ENCODE measurements at regions not wholly inside any gene's neighbourhood (a gene's known extent, or its start where the extent isn't known, plus 50 kb on each side); places are given as distances from the start of the nearest gene placed in this dataset.
"Not testable (repeated sequence)": the region's sequence is repeated elsewhere in the genome, so short reads cannot be mapped to it uniquely, and the experiment has no call there.

DNA sequence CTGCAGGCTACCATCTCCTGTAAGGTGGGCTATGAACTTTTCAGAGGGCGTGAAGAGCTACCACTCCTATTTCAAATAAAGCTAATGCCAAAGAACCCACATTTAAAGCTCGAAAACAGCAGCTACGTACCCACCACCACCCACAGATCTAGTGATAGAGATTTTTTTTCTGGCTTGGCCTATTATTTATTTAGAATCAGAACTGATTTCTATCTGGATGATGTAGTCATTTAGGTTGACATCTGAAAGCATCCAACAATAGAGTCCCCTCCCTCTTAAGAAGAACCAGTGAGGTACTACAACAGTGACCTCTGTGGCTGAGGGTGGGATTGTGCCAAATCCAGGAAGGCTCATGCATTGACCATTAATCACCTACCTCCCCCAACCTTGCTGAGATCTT lies 113.8 kb upstream of the ADO start:
- Histone ChIP-seq H3K36me3 (replicated peaks) (no peaks in the 10 kb centered on the region), H3K9me3 (no peaks in the 10 kb centered on the region), H3K4me3 (no peak overlapping the region), H3K27me3 (ENCODE audit: low read depth) (no peaks in the 10 kb centered on the region), H3K4me1 (peaks cover 2% of the 10 kb centered on the region)
- DNase-seq (ENCODE audit: low spot score in 2 of 2): no peak
- in situ Hi-C loops (cut with MboI; ENCODE audit: low sequenced_read_pairs): no loop called here

DNA sequence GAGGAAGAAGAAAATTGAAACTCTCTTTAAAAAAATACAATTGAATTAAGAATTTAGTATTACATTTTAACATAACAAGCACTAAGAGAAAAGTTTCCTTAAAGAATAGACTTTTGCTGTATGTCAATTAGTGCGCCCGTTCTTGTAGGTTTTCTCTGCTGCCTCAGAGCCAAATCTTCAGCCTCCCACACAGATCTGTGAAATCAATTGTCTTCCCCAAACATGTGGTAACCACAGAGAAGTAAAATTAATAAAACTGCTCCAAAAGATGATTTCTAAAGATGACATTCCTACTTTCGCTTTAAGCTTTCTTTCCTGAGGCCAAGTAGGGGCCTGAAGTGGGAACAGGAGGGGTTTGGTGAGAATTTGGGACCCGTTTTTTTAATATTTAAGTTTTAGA lies 113.2 kb upstream of the ADO start:
- in situ Hi-C loops (cut with MboI; ENCODE audit: low sequenced_read_pairs): no loop called here
- H3K4me1 ChIP-seq: no peaks in the 10 kb centered on the region
- H3K27me3 ChIP-seq (ENCODE audit: low read depth): no peaks in the 10 kb centered on the region

DNA sequence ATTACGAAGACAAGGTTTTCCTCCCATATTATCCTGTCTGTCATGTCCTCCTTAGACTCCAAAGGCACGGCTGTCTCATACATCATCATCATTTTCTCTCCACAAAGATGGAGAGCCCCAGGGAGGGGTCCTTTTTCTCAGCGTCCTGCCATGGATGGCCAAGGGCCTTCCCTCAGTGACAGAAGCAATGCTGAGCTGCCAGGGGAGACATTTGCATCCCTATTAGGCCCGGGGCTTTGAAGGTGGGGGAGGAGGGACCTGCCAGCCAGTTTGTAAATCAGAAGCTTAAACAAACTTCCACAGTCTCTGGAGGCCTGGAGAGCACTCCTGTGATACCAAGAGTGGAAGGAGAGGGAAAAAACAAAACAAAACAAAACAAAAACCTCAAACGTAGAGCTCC lies 112.4 kb upstream of the ADO start:
- Histone ChIP-seq H3K36me3 (replicated peaks) (no peaks in the 10 kb centered on the region), H3K4me3 (no peak overlapping the region), H3K4me1 (no peaks in the 10 kb centered on the region), H3K27me3 (ENCODE audit: low read depth) (no peaks in the 10 kb centered on the region), H3K9me3 (no peaks in the 10 kb centered on the region)
- in situ Hi-C loops (cut with MboI; ENCODE audit: low sequenced_read_pairs): no loop called here
- no peak for DNase-seq (ENCODE audit: low spot score in 2 of 2)

More for the DNA sequence above, 113.2 kb upstream of the ADO start:
- DNase-seq (ENCODE audit: low spot score in 2 of 2): no peak
- Histone ChIP-seq H3K9me3 (no peaks in the 10 kb centered on the region), H3K36me3 (replicated peaks) (no peaks in the 10 kb centered on the region), H3K4me3 (no peak overlapping the region)

DNA sequence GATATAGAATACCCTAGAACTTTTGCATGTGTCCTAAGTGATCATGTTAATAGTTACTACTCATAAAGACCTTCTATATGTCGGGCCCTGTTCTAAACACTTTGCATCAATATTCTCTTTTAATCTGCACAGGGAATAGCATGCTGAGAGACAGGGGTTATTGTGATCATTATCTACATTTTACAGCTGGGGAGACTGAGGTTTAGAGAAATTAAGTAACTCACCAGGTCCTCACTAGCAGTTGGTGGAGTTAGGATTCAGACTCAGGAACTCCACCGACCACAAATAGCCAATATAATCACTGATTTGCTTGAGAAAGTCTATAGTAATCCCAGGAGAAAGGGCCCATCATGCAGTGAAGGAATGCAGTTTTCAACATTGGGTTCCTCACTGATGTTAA lies 111.2 kb upstream of the ADO start:
- Histone ChIP-seq H3K4me1 (no peaks in the 10 kb centered on the region), H3K4me3 (no peak overlapping the region), H3K9me3 (no peaks in the 10 kb centered on the region), H3K27me3 (ENCODE audit: low read depth) (no peaks in the 10 kb centered on the region), H3K36me3 (replicated peaks) (no peaks in the 10 kb centered on the region)
- in situ Hi-C loops (cut with MboI; ENCODE audit: low sequenced_read_pairs): no loop called here
- DNase-seq (ENCODE audit: low spot score in 2 of 2): no peak

DNA sequence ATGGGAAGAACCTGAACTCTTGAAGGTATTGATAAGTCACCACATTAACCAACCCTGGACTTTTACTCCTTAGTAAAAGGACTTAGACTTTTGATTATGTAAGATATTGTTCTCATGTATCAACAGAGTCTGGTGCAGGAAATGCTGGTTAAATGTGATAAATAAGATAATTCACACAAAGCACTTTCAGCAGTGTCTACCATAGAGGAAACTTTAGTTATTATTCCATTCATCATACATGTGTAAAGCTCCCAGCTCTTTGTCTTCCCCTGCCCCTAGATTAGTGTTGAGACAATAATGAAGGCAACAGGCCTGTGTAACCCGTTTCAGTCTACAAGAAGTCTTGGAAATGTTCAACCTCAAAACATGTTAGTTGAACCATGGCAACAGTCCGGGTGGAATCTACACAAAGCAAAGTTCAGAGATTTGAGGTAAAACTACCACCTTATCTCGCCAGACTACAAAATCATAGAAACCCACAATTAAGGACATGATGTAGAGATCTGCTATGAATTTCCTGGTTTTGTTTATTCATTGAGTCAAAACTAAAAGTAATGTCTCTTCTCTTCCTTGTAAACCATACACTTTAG lies 109.9 kb upstream of the ADO start:
- Histone ChIP-seq H3K36me3 (replicated peaks) (no peaks in the 10 kb centered on the region), H3K27me3 (ENCODE audit: low read depth) (no peaks in the 10 kb centered on the region), H3K4me1 (no peaks in the 10 kb centered on the region), H3K4me3 (no peak overlapping the region), H3K9me3 (no peaks in the 10 kb centered on the region)
- no peak for DNase-seq (ENCODE audit: low spot score in 2 of 2)
- in situ Hi-C loops (cut with MboI; ENCODE audit: low sequenced_read_pairs): no loop called here

DNA sequence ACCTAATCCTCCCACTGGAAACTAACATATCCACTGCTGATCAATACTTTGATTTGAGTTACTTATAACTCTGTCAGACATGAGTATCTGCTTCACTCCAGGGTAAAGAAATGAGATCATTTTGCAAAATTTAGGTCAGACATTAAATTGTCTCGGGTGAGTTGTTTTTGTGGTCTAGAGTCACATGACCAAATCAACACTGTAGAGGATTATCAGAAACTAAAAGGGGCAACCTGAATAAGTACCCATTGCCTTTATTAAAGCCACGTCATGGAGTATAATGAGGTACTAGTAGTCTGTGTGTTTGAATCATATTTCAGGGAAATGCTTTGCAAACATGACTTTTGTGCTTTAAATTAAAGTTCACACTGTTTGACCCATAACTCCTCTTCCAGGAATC lies 107.7 kb upstream of the ADO start:
- no peaks in the 10 kb centered on the region for H3K4me1 ChIP-seq
- H3K27me3 ChIP-seq (ENCODE audit: low read depth): no peaks in the 10 kb centered on the region
- H3K9me3 ChIP-seq: no peaks in the 10 kb centered on the region
- no peak for DNase-seq (ENCODE audit: low spot score in 2 of 2)
- H3K4me3 ChIP-seq: no peak overlapping the region
- in situ Hi-C loops (cut with MboI; ENCODE audit: low sequenced_read_pairs): no loop called here
- H3K36me3 ChIP-seq (replicated peaks): no peaks in the 10 kb centered on the region

DNA sequence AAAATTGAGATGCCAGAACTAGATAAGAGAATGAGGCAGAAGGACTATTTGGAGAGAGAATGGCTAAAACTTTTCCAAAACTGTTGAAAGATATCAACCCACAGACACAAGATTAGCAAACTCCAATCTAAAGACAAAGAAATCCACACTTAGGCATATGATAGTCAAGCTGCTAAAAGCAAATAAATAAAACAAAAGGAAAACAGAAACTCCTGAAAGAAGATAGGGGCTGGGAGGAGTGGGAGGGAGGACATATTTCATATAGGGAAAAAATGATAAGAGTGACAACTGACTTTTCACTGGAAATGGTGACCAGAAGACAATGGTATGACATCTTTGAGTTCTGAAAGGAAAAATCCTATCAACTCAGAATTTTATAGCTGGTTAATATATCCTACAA lies 105.4 kb upstream of the ADO start:
- H3K9me3 ChIP-seq: no peaks in the 10 kb centered on the region
- H3K4me3 ChIP-seq: no peak overlapping the region
- no peak for DNase-seq (ENCODE audit: low spot score in 2 of 2)
- in situ Hi-C loops (cut with MboI; ENCODE audit: low sequenced_read_pairs): no loop called here
- no peaks in the 10 kb centered on the region for H3K4me1 ChIP-seq
- no peaks in the 10 kb centered on the region for H3K27me3 ChIP-seq (ENCODE audit: low read depth)
- H3K36me3 ChIP-seq (replicated peaks): no peaks in the 10 kb centered on the region

DNA sequence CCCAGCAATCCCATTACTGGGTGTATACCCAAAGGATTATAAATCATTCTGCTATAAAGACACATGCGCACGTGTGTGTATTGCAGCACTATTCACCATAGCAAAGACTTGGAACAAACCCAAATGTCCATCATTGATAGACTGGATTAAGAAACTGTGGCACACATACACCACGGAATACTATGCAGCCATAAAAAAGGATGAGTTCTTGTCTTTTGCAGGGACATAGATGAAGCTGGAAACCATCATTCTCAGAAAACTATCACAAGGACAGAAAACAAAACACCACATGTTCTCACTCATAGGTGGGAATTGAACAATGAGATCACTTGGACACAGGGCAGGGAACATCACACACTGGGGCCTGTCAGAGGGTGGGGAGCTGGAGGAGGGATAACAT lies 100.4 kb upstream of the ADO start:
- H3K36me3 ChIP-seq (replicated peaks); H3K4me1 ChIP-seq; DNase-seq (ENCODE audit: low spot score in 2 of 2); H3K27me3 ChIP-seq (ENCODE audit: low read depth); H3K9me3 ChIP-seq; H3K4me3 ChIP-seq; in situ Hi-C loops (cut with MboI; ENCODE audit: low sequenced_read_pairs): not testable (repeated sequence)

DNA sequence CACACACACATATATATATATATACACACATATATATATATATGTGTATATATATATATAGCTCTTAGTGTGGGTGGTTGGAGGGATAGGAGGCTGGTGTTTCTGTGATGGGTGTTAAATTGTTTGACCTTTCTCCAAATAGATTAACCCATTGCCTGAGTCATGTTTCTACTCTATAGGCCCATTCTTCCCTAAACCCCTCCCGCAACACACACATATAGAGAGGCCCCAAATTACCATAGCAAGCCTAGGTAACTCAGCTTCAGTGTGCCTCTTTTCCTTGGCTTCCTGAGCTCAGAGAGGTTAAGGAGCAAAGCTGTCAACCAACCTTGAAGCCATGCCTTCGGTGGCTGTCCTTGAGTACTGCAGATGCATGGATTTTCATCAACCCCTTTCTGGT lies 98.7 kb upstream of the ADO start:
- no peaks in the 10 kb centered on the region for H3K4me1 ChIP-seq
- H3K36me3 ChIP-seq (replicated peaks): no peaks in the 10 kb centered on the region
- H3K9me3 ChIP-seq: no peaks in the 10 kb centered on the region
- no peak for DNase-seq (ENCODE audit: low spot score in 2 of 2)
- in situ Hi-C loops (cut with MboI; ENCODE audit: low sequenced_read_pairs): no loop called here
- no peak overlapping the region for H3K4me3 ChIP-seq
- H3K27me3 ChIP-seq (ENCODE audit: low read depth): no peaks in the 10 kb centered on the region

DNA sequence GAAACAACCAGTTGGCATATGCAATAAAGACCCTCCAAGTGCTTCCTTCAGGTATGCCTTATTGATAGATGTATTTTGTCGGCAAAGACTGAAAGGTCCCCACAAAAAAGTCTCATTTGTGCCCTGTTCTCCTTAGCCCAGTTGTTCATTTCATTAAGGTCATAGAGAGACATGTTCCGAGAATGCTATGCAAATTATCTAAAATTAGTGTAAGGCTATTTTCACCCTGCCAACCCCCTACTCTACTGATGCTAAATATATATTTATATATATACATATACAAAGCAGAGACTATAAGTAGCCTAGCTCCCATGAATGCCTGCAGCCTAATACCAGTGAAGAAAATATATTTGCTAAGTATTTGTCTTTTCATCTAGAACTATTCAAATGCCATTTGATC lies 96.7 kb upstream of the ADO start:
- in situ Hi-C loops (cut with MboI; ENCODE audit: low sequenced_read_pairs): no loop called here
- H3K27me3 ChIP-seq (ENCODE audit: low read depth): no peaks in the 10 kb centered on the region
- H3K4me3 ChIP-seq: no peak overlapping the region
- no peaks in the 10 kb centered on the region for H3K4me1 ChIP-seq
- no peak for DNase-seq (ENCODE audit: low spot score in 2 of 2)
- no peaks in the 10 kb centered on the region for H3K36me3 ChIP-seq (replicated peaks)
- H3K9me3 ChIP-seq: no peaks in the 10 kb centered on the region

DNA sequence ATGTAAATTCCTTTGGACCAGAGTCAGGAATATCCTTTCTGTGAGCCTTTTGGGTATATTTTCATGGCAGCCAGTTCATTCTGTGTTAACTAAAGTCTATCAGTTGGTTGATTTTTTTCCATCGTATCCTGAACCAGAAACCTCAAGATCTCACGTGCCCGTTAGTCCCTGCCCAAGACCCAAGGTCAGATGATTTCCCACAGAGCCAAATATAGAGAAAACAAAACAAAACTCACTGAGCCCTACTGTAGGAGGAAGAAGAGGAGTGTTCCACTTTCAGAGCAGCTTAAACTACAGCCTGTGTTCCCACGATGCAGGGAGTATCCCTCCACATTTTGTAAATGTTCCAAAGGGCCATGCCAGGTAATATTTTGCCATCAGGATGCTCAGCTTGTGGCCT lies 96.0 kb upstream of the ADO start:
- Histone ChIP-seq H3K27me3 (ENCODE audit: low read depth) (no peaks in the 10 kb centered on the region), H3K36me3 (replicated peaks) (no peaks in the 10 kb centered on the region), H3K9me3 (no peaks in the 10 kb centered on the region), H3K4me3 (no peak overlapping the region), H3K4me1 (no peaks in the 10 kb centered on the region)
- in situ Hi-C loops (cut with MboI; ENCODE audit: low sequenced_read_pairs): no loop called here
- no peak for DNase-seq (ENCODE audit: low spot score in 2 of 2)

DNA sequence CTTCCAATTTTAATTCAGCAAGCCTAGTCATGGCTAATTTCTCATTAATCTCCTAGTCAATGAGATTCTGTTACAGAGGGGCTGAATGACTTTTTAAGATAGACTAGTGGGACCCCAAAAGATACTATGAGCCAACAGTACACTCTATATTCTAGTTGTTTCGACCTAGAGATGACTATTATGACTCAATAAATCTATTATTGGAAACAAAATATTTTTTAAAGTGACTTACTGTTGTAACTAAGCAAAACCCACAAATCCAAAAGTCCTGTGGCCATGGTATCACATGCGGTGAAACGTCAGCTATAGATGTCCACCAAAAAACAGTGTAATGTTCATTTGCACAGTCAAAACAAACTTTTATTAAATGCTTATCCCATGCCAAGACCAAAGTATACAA lies 95.3 kb upstream of the ADO start:
- H3K4me1 ChIP-seq: no peaks in the 10 kb centered on the region
- in situ Hi-C loops (cut with MboI; ENCODE audit: low sequenced_read_pairs): no loop called here
- H3K4me3 ChIP-seq: no peak overlapping the region
- H3K9me3 ChIP-seq: no peaks in the 10 kb centered on the region
- no peak for DNase-seq (ENCODE audit: low spot score in 2 of 2)
- no peaks in the 10 kb centered on the region for H3K27me3 ChIP-seq (ENCODE audit: low read depth)
- H3K36me3 ChIP-seq (replicated peaks): no peaks in the 10 kb centered on the region

DNA sequence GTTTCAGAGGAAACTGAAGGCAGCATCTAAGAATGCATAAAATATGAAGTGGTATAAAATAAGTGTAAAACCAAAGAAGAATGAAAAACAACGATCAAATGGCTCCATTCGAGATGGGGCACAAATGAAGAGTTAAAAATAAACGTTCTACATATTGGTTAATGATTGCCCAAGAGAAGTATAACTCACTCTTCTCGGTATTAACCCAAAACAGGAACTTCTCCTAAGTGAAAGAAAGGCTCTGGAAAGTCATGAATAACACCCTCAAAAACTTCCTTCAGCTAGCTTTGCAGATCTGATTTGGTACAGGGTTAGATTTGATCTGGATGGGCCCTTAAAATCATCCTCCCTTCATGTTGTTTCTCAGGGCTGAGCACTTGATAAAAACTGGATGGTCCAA lies 94.3 kb upstream of the ADO start:
- Histone ChIP-seq H3K4me3 (no peak overlapping the region), H3K36me3 (replicated peaks) (no peaks in the 10 kb centered on the region), H3K9me3 (no peaks in the 10 kb centered on the region), H3K4me1 (no peaks in the 10 kb centered on the region), H3K27me3 (ENCODE audit: low read depth) (no peaks in the 10 kb centered on the region)
- in situ Hi-C loops (cut with MboI; ENCODE audit: low sequenced_read_pairs): no loop called here
- no peak for DNase-seq (ENCODE audit: low spot score in 2 of 2)

DNA sequence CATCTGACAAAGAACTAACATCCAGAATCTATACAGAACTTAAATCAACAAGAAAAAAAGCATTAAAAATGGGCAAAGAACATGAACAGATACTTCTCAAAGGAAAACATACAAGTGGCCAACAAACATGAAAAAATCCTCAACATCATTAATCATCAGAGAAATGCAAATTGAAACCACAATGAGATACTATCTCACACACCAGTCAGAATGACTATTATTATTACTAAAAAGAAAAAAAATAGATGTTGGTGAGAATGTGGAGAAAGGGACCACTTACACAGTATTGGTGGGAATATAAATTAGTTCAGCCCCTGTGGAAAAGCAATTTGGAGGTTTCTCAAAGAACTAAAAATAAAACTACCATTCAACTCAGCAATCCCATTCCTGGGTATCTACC lies 89.1 kb upstream of the ADO start:
- Histone ChIP-seq H3K27me3 (ENCODE audit: low read depth) (no peaks in the 10 kb centered on the region), H3K36me3 (replicated peaks) (no peaks in the 10 kb centered on the region), H3K4me1 (no peaks in the 10 kb centered on the region), H3K4me3 (no peak overlapping the region), H3K9me3 (no peaks in the 10 kb centered on the region)
- DNase-seq (ENCODE audit: low spot score in 2 of 2): no peak
- in situ Hi-C loops (cut with MboI; ENCODE audit: low sequenced_read_pairs): no loop called here

DNA sequence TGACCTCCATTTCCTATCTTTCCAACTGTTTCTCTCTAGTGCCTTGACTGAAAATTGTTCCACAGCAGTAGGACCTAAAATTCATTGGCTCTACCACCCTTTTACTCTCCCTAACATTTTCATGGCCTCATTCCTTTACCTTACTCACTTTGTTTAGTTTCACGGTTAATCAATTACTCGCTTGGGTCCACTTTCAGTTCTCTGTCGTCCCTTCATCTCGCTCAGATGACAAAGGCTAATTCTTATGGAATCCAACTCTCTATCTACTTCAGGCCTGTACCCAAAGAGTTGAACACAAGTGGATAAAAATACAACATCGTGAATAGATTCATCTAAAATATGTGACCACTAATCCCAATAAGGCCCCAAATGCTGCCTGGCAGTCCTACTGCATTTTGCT lies 85.9 kb upstream of the ADO start:
- Histone ChIP-seq H3K27me3 (ENCODE audit: low read depth) (no peaks in the 10 kb centered on the region), H3K36me3 (replicated peaks) (no peaks in the 10 kb centered on the region), H3K9me3 (no peaks in the 10 kb centered on the region), H3K4me1 (no peaks in the 10 kb centered on the region), H3K4me3 (no peak overlapping the region)
- no peak for DNase-seq (ENCODE audit: low spot score in 2 of 2)
- in situ Hi-C loops (cut with MboI; ENCODE audit: low sequenced_read_pairs): no loop called here
